ENCODE measurements at regions not wholly inside any gene's neighbourhood (a gene's known extent, or its start where the extent isn't known, plus 50 kb on each side); places are given as distances from the start of the nearest gene placed in this dataset.

GRCh38 chr4:14862891-14863290, 139.4 kb upstream of the CPEB2 start:
- no peak for TF ChIP-seq CTCF (IDR thresholded peaks at IDR 0.05 in 8 of 11, conservative IDR thresholded peaks at IDR 0.05 in 3 of 11)
- no peak for TF ChIP-seq POLR2A (IDR thresholded peaks at IDR 0.05)

Measured in spleen (tissue), 7 donors.